Hematopoietic multipotent progenitor cell treated with erythropoietin and hydrocortisone succinate and interleukin-3 and kit ligand, for 17 days (in vitro differentiated cells): ENCODE measurements at regions not wholly inside any gene's neighbourhood (a gene's known extent, or its start where the extent isn't known, plus 50 kb on each side); places are given as distances from the start of the nearest gene placed in this dataset.
"Not testable (repeated sequence)": the region's sequence is repeated elsewhere in the genome, so short reads cannot be mapped to it uniquely, and the experiment has no call there.

Experiments used
- DNase-seq: peaks from one replicate; pipeline ENCODE4 v3.0.0-alpha.2; 2015; ENCODE audit warnings: low spot score

GRCh38 chr14:97074856-97075255 lies 277.7 kb downstream of the VRK1 start:
- no peak for DNase-seq

DNA sequence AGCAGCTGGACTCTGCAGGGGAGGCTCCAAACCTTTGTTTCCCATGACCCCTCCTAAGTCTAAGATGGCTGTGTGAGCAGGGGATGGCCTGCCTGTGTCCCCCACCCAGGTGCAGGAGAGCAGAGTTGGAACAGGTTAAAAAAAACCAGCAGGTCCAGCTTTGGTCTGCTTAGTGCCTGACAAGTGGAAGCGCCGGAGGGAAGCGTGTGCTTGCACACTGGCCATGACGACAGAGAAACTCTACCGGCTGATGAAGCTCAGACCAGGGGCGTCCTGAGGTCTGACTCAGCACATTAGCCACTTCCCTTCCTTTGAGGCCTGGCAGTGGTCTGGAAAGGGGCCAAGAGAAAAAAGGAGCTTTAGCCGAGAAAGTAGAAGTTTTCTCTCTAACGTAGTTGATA lies 280.1 kb downstream of the VRK1 start:
- no peak for DNase-seq

GRCh38 chr14:97077687-97078086 lies 280.5 kb downstream of the VRK1 start:
- no peak for DNase-seq

DNA sequence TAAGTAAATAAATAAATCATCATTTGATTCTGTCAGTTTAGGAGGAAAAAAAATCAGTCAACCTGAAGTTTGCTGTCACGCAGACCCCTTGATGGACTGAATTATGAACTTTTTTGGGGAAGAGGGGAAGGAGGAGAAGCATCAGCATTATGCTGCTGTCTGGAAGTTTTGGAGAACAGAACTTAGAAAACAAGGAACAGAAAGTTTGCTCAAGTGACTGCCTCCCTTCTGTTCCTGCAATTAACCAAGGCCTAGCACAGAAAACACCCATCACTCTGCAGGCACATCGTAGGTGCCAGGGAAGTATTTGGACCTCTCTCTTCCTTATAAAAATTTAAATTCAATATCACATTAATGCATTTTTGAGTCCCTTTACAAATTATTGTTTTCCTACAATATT lies 283.8 kb downstream of the VRK1 start:
- no peak for DNase-seq

DNA sequence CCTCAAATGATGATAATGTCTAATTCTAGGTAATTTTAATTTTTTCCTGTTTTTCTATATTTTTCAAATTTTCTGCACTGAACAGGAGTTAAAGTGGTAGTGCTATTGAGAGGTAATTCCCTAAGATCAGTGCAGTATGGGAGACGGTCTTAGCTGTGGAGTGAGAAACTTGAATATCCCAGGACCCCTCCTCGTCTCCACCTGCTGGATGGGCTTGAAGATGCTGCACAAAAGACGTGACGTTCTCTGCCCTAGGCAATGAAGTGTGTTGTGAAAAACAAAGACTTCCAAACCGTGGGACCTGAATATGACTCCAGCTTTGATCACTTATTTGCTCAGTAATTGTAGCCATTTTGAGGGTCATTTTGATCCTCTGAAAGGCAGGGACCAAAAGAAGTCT lies 298.1 kb downstream of the VRK1 start:
- no peak for DNase-seq

DNA sequence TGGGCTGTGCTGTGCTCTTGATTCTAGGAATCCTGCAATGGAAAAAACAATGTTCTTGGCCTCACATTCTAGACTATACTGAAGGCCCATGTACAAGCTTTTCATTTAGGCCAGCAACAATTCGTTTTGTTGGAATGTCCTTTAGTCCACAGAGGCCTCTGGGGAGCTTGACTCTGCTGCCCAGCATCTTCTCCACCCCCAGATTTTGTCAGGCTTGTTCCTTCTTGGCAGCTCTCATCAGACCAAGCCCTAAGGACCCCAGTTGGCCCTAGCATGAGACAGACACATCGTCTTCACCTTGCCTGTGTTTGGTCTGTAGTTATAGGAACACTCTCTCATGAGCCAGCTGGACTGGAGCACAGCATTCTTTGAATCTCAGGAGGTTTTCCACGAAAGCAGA lies 300.1 kb downstream of the VRK1 start:
- no peak for DNase-seq

DNA sequence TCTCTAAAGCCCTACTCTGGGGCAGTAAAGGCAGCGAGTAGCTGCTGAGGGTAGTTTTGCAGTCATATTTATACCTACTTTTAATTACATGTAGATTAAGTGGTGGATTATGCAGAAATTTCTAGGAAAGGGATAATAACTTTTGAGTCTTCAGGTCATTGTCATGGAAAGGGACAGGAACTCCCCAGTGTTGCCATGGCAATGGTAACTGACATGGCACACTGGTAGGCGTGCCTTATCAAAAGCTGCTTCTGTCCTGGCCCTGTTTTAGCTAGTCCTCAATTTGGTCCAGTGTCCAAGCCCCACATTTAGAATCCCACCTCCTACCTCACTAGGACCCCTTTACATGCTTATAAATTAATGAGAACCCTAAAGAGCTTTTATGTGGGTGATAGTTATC lies 303.1 kb downstream of the VRK1 start:
- no peak for DNase-seq

GRCh38 chr14:97101561-97101960 lies 304.4 kb downstream of the VRK1 start:
- no peak for DNase-seq

DNA sequence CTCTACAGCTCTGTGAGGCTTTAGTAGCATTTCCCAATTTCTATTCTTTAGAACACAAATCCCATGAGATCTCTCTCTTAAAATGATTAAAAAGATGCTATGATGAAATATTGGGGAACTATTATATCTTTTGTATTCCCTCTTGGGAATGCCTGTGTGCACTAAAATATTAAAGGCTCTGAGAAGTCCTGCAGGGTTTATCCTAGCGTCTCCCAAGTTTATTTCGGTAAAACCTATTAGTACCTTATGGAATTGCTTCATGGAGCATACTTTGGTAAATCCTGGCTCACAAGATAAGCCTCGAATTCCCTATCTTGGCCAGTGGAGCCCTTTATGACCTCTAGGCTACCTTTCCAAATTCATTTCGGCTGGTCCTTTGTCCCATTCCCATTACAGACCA lies 306.8 kb downstream of the VRK1 start:
- no peak for DNase-seq

GRCh38 chr14:97106166-97106565 lies 309.0 kb downstream of the VRK1 start:
- DNase-seq, result no peak

GRCh38 chr14:97106609-97107008 lies 309.4 kb downstream of the VRK1 start:
- no peak for DNase-seq

DNA sequence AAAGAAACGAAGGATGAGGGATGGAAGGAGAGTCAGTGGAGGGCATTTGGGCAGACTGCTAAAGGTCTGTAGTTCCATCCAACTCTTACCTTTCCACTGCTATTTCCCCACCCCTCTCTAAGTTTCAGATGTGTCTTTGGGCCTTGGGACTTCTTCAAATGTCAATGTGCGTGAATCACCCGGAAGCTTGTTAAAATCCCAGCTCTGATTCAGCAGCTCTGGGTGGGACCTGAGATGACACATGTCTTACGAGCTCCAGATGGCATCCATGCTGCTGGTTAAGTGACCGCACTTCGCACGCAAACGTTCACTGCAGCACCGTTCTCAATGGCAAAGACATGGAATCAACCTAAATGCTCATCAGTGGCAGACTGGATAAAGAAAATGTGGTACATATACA lies 309.9 kb downstream of the VRK1 start:
- no peak for DNase-seq

DNA sequence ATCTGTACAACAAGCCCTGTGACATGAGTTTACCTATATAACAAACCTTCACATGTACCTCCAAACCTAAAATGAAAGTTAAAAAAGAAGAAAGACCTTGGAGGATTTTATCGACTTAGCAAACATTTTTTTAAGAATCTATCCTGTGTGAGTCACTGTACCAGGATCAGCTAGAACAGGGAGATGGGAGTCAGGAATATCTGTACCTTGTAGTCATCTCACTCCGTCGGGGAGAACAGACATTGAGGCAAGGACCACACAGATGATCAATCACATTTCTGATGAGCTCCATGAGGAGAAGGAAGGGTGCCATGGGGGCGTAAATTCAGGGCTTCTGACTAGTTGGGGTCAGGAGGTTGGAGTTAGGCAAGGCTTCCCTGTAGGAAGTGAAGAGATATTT lies 310.6 kb downstream of the VRK1 start:
- no peak for DNase-seq

DNA sequence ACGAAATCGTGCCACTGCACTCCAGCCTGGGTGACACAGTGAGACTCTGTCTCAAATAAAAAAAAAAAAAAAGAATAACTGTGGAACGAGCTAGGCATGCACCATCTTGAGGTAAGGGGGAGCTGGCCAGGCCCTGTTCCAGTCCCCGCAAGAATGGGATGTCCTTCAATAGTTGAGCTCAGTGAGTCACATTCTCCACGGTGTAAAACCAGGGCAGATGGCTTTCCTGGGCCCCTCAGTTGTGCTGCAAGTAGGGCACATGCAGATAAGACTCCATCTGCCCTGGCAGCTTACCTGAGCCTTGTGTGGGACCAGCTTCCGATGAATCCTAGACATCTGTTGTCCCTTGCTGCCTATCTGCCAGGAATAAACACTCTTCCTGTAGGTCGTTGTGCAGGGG lies 312.1 kb downstream of the VRK1 start:
- no peak for DNase-seq

GRCh38 chr14:97113339-97113738 lies 316.2 kb downstream of the VRK1 start:
- no peak for DNase-seq

DNA sequence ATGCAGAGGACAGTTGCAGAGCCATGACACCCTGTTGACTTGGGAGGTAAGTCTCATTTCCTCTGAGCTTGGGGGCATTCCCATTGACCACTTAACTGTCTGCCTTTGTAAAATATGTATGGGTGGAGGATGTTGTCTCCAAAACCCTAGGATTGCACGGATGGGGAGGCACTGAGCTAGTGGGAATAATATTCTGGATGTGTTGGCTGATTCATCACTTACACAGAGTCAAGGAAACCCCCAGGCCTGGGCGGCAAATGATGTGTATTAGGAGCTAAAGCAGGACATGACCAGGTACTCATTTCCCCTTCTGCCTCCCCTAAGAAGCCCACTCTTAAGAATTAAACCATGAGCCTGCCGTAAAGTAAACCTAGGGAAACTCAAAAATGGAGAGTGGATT lies 319.4 kb downstream of the VRK1 start:
- DNase-seq, result no peak

DNA sequence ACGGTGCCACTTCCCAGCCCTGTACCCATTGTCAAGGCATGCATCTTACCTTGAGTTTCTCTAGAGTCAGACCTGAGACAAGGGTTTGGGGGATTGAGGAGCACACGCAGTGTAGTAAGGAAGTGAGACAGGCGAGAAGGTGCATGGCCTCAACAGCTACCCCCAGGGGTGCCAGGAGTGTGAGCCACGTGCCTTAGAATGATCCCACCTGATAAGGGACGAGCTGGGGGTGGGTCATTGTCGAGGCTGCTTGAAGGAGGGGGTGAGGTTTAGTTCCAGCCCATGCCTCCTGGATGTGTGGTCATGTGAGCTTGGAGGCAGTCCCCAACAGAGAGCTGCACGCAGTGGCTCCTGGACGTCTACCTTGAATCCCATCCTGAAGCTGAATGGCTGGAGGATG lies 320.5 kb downstream of the VRK1 start:
- no peak for DNase-seq

- no peak for DNase-seq
Observed at GRCh38 chr14:97120204-97120603, 323.0 kb downstream of the VRK1 start.

DNA sequence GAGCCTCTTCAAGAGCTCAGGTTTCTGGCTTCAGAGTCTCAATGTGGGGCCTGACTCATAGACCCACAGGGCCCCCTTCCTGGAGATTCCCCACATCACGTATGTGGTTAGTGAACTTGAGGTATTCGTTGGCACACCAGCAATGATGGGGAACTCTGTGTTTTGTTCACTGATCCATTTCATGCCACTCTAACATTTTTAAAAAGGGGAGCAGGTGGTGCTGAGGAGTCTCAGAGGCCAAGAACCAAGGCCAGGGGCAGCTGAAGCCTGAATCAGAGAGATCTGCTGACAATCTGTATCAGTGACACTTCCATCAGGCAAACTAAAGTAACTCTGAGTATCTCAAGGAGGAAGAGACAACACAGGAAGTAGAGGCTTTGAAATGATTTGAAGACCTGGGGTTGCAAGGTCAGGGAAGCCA lies 323.4 kb downstream of the VRK1 start:
- DNase-seq, result no peak

DNA sequence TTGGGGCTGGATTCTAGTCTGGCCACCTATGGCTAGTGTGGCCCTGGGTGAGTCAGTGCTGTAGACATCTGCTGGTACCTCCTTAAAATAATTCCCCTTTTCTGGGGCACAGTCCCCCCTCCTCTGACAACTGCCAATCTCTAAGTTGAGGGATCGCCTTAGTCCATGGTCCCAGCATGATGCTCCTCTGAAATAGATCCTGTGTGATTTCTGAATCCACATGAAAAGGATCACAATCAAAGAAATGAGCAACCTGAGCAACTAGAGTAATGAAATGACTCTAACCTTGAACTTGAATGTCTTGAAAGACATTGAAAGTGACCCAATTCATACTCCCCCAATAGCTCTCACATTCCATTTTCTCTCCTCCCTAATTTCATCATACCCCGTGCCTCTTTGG lies 332.5 kb downstream of the VRK1 start:
- no peak for DNase-seq

GRCh38 chr14:97135847-97136246 lies 338.7 kb downstream of the VRK1 start:
- not testable (repeated sequence) for DNase-seq

- no peak for DNase-seq
Observed at GRCh38 chr14:97137705-97138104, 340.5 kb downstream of the VRK1 start.

DNA sequence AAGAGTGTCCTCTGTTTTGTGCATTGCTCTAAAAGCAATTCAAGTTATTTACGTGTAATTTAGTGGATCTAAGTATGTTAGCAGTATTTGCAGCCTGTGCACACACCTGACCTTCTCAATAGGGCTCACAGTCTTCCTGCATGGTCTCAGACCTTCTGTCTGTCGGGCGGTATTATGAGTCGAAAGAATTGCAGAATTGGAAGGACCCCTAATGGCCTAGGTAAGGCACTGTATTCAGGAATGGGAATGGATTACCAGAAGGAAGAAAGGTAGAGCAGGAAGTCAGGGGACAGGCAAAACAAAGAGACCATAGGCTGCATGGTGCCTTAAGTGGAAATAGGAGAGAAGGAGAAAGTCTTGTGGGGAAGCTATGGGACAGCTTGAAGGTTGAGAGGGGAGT lies 341.6 kb downstream of the VRK1 start:
- DNase-seq, result no peak

- no peak for DNase-seq
Observed at GRCh38 chr14:97143011-97143410, 345.8 kb downstream of the VRK1 start.

GRCh38 chr14:97143456-97143855 lies 346.3 kb downstream of the VRK1 start:
- no peak for DNase-seq
